GM18505 (cell line): ENCODE measurements at regions not wholly inside any gene's neighbourhood (a gene's known extent, or its start where the extent isn't known, plus 50 kb on each side); places are given as distances from the start of the nearest gene placed in this dataset.

Experiments used
- ATAC-seq: cut with Tn5 transposase; IDR thresholded peaks from one replicate; pipeline ENCODE4 v1.9.1; 2021; ENCODE audit not compliant: unreplicated experiment
- POLR2A ChIP-seq: IDR thresholded peaks from 4 replicates; pipeline ENCODE4 v1.6.1; 2011; ENCODE audit warnings: borderline replicate concordance; ENCODE audit not compliant: insufficient read depth, insufficient read length; ENCODE audit errors: extremely low read depth

DNA sequence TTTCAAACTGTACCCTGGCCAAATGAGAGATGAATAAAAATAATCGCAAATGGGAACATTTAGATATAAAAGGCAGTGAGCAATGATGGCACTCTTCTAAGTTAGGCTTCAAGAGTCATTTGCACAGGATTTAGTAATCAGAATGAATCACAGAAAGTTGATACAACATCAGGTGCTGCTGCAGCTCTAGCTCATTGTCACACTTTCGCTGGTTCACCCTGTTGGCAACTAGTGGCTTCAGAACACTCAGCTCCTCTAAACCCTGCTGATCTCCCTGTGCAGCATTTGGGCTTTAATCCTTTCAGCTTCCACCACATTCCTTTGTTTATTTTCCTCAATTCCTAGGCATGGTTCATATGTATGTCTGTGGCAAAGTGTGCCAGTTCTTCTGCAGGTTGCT, 2071.2 kb upstream of the CDH6 start:
- no peak for TF ChIP-seq POLR2A
- no peak for ATAC-seq

DNA sequence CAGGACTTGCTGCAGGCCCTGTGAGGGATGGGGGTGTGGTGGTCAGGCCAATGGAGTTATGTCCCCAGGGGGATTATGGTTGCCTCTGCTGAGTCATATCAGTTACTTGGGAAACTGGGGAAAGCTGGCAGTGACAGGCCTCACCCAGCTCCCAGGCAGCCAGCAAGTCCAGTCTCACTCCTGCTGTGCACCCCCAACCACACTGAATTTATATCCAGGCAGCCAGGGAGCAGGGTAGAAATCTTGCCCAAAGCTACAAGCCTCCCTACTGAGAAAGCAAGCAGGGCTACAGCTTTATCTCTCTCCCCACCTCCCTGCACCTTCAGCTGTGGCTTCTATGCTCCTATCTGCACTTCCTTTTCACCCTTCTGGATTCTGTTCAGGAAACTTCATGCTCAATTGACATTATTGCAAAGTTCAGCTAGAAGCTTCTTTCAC, 2076.0 kb upstream of the CDH9 start:
- TF ChIP-seq POLR2A = no peak
- ATAC-seq = no peak

DNA sequence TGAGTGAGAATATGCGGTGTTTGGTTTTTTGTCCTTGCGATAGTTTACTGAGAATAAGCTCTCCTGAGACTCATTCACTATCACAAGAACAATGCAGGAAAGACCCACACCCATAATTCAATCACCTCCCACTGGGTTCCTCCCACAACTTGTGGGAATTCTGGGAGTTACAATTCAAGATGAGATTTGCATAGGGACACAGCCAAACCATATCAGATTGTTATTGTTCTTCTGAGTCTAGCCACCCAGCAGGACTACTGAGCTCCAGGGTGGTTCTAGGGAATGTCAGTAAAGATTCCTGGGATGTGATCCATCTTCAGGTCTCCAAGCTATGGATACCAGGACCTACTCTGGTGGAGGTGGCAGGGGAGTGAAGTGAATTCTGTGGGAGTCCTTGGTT, 2075.1 kb upstream of the CDH9 start:
- TF ChIP-seq POLR2A = no peak
- ATAC-seq = no peak

DNA sequence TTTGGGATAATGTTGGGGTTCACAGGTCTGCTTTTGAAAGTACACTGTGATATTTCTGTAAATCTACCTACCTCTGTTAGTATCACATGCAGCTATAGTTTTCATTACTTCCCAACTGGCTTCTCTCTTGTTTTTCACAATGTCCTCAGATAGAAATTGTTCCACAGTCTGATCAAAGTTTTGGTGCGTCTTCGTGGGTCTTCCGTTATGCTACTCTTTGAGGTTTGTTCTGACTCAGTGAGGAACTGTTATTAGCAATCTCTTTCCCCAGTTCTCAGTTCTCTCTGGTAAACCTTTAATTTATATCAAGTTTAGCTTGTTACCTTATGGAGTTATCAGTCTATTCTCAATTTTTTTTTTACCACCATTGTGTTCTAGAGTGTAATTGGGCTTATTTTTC, 2061.2 kb upstream of the CDH9 start:
- TF ChIP-seq POLR2A = no peak
- ATAC-seq = no peak

DNA sequence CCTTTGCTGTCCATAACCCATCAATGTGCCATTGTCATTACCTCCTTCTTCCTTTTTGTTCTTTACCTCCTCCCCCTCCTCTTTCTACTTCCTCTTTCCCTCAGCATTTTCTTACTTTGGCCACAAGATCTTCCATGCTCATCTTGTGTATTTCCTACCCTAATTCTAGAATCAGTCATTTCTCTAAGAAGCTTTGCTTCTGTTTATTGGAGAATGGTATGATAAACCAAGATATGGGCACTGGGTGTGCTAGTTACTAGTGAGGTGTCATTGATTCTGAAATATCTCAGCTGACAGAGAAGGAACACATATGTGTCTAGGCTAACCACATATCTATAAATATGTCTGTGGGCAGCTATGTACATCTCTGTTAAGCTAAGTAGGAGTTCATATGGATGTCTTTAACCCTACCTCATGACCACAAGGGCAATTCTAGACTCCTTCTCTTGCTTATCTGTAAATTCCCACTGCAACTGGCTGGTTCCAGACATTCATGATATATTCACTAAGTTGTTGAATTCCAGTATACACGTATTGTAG, 2051.3 kb upstream of the CDH9 start:
- no peak for TF ChIP-seq POLR2A
- no peak for ATAC-seq

DNA sequence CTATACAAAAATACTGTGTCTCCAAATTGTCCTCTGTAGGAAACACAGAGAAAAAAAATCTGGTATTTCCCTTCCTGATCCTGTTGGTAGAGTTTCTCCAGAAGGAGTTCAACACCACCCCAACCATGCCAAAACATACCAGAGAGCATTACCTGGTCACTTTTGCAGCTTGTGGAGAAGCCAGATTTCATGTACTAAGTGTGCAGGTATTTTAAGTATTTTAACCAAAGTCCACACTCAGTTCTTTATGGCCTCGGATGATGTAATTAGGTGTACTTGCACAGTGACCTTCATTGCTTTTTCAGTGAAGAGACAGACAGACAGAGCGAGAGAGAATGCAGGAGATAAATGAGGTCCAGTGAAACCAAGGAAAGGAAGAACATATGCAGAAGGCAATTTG, 2046.8 kb upstream of the CDH9 start:
- TF ChIP-seq POLR2A = no peak
- no peak for ATAC-seq

DNA sequence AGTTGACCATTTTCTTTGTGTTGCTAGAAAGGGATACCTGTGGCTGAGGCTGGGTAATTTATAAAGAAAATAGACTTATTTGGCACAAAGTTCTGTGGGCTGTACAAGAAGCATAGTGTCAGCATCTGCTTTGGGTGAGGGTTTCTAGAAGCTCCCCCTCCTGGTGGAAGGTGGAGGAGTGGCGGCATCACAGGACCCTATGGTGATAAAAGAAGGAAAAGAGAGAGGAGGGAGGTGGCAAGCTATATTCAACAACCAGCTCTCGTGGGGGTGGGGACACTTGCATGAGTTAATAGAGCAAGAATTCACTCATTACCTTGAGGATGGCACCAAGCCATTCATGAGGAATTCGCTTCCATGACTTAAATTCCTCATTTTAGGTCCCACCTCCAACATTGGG, 2041.4 kb upstream of the CDH9 start:
- ATAC-seq = no peak

DNA sequence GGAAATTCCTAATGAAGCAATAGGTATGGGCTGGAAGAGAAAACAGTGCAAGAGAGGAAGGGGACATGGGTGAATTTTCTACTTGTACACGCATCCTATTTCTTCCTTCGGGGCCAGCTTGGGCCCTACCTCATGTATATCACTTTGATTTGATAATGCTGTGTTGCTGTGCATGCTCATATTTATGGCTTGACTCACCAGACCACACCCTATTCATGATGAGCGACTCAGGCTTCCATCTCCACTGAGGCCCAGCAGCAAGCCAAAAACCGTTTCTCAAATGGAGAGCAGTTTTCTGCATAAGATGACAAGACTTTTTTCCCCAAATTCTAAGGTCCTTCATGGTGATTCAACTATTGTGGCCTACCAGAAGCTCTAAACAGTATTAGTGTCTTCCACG, 2039.1 kb upstream of the CDH9 start:
- ATAC-seq = no peak
- TF ChIP-seq POLR2A = no peak

More for the DNA sequence above, 2041.4 kb upstream of the CDH9 start:
- no peak for TF ChIP-seq POLR2A

DNA sequence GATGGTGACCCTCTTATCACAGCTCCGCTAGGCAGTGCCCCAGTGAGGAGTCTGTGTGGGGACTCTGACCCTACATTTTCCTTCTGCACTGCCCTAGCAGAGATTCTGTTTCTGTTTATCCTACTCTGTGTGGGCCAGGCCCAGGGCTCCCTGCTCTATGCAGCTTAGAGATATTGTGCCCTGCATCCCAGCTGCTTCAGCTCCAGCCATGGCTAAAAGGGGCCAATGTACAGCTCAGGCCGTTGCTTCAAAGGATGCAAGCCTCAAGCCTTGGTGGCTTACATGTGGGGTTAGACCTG, 2030.7 kb upstream of the CDH9 start:
- no peak for ATAC-seq
- TF ChIP-seq POLR2A = no peak

DNA sequence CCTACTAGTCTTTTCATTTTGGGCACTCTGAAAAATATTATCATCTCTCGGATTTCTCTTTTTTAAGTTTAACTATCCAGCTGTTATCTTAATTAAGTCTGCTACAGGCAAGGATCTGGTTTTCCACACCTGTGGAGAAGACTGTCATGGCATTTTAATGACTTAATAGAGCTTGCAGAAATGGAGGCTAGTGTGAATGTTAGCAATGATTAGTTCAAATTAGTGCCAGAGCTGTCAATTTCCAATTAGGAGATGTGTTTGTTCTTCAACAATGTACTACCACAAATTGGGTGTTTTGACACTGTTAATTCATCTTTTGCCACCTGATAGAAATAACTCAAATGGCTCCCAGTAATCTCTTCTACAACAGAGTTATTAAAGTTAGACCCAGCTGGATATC, 2023.0 kb upstream of the CDH9 start:
- TF ChIP-seq POLR2A = no peak
- ATAC-seq = no peak

DNA sequence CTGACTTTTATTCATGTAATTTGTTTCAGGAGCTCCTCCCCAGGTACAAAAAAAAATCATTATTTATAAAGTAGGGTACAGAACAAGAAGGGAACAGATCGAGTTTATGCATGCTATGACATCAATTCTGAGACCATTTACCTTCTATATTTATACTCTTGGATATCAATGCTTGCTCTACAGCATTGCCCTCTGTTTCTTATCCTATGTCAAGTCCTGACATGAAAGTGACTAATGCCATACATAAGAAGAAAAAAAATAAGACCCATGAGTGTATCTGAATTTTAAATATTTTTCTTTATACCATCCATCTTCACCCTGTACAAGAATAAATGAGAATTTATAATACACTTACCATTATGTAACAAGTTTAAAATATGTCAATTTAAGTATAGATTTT, 2016.3 kb upstream of the CDH9 start:
- no peak for TF ChIP-seq POLR2A
- no peak for ATAC-seq

DNA sequence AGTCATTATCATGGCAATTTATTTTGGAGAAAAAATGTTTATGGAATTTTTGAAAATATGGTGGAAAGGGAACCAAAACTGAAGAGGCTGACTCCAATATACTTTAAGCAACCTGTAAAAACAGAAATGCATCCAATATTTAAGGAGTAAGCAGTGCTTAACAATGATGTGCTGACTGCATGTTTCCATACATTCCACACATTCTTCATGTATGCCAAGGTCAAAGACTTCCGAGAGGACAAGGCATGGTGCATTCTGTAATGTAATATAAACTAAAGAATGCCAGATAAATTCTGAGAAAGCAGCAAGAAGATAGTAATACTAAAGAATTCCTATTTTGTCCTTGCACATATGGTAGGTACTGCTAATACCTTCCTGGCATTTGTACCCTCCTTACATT, 2015.9 kb upstream of the CDH9 start:
- TF ChIP-seq POLR2A = no peak
- no peak for ATAC-seq

DNA sequence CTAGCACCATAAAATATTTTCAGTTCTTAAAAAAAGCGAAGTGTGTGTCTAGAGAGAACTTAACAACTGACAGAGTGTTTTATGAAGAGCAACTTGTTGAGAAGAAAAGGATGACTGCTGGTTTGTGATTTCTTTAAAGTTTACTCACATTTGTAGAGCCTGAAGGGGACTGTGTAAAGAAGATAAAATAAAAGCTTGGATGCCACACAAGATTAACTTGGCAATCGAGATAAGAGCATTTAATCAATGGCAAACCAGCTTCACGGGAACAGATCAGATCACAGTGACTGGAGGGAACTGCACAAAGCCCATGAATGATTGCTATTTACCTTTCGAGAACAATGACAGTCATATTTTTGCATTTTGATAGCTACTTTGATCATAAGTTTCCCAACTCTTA, 2013.1 kb upstream of the CDH9 start:
- ATAC-seq = no peak
- no peak for TF ChIP-seq POLR2A

DNA sequence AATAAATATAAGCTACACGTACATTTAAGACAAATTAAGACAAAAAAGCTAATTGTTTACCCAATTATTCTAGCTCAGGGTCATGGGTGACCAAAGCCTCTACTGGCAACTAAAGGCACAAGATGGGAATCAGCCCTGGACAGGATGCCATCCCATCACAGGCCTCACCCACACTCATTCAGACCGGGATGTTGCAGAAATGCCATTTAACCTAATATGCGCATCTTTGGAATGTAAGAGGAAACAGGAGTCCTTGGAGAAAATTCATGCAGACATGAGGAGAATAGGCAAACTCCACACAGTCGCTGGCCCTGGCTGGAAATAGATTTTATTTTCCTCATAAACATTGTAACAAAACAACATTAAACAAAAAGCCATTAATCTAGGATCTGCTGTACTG, 2003.8 kb upstream of the CDH9 start:
- ATAC-seq = no peak
- no peak for TF ChIP-seq POLR2A

DNA sequence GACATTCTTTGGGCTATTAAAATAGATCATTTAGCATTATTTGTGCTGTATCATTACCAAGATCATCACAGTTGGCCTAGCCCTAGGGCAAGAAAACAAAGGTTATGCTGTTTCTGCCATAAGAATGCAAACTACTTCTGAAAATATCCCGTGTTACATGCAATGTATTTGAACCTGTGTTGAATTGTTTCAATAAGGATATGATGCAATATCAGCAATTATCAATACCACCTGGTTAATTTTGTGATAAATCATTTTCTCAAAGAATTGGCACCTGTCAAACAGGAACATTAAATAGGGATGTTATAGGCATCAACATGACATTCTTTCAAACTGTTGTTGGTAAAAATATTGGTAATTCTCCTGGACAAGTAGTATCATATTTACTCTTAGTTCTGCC, 2002.0 kb upstream of the CDH9 start:
- ATAC-seq = no peak
- TF ChIP-seq POLR2A = no peak

DNA sequence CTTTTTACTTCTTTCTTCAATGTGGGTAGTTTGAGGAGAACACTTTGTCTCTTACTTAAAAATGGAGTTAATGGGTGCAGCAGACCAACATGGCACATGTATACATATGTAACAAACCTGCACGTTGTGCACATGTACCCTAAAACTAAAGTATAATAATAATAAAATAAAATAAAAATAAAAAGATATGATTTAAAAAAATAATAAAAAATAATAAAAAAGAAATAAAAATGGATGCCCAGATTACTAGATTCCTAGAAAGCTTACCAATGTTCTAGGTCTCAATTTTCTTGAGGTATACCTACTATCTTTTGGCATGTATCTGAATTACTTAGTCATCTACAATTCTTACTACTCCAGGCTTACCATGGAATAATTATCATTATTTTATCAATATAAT, 2001.6 kb upstream of the CDH9 start:
- TF ChIP-seq POLR2A = no peak
- ATAC-seq = no peak

DNA sequence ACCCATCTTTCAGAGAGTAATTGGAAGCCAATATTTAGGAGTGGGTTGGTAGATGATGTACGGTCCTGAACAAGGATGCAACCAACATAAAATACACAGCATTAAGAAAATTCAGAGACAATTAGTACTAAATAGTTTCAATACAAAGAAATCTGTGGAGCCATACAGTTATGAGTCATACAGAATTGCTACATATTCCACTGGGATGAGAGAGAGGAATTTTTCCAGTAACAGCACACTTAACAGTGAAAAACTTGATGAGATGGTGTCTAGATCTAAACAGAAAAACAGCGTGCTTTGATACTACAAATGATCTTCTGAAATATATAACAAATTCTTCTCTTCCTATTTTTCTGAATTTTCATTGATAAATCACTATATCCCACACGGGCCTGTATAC, 1999.3 kb upstream of the CDH9 start:
- no peak for TF ChIP-seq POLR2A
- no peak for ATAC-seq

DNA sequence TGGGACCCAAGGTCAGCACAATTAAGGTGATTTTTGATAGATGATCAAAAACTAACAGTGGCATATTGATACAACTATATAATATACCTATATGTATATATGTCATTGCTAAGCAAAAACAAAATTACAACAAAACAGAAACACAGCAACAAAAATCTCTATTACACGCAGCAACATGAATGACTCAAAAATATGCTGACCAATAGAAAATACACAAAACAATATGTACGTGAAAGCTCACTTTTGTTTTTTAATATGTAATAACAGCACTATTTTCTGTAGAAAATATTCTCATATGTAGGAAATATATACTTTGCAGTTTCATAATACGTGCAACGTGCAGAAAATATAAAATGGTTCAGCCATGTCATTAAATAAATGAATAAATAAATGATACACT, 1985.7 kb upstream of the CDH9 start:
- no peak for TF ChIP-seq POLR2A
- no peak for ATAC-seq
